ENCODE measurements at regions not wholly inside any gene's neighbourhood (a gene's known extent, or its start where the extent isn't known, plus 50 kb on each side); places are given as distances from the start of the nearest gene placed in this dataset.

GRCh38 chr17:77086433-77087010 is 54.2 kb upstream of the SEC14L1 start:
- Histone ChIP-seq H3K79me2 (ENCODE audit: low read length) (peaks cover 38% of the 10 kb centered on the region), H3K9me2 (replicated peaks; ENCODE audit: low read length) (no peaks in the 10 kb centered on the region), H3K9ac (ENCODE audit: low read length) (peak overlapping the region; percentile 29; the same call in 1 of the 2 replicates), H2AFZ (ENCODE audit: low read length) (peak overlapping the region; percentile 83), H3K36me3 (ENCODE audit: low read depth, low read length) (peaks cover 13% of the 10 kb centered on the region; the same call in 1 of the 2 replicates), H3K27ac (ENCODE audit: low read length) (no peak overlapping the region), H4K20me1 (ENCODE audit: low read length) (no peaks in the 10 kb centered on the region), H3F3A (ENCODE audit: low read length, unreplicated experiment) (no peaks in the 10 kb centered on the region), H3K27me3 (ENCODE audit: low read length) (no peaks in the 10 kb centered on the region), H3K9me3 (ENCODE audit: low read length) (no peaks in the 10 kb centered on the region), H3K4me3 (ENCODE audit: low read length) (peak overlapping the region; percentile 43; the same call in 1 of the 2 replicates), H3K4me2 (ENCODE audit: low read length) (peak overlapping the region; percentile 79), H3K4me1 (ENCODE audit: insufficient read depth, low read length) (peaks cover 25% of the 10 kb centered on the region)
- POLR2A ChIA-PET (ENCODE audit: unreplicated experiment) = interaction anchor here (0.6 kb wide), 1 partner anchor 35 kb away, joined by 3 read pairs; no protein-coding TSS in a partner anchor
- intact Hi-C loops (cut with micrococcal nuclease) = loop anchor here (1.0 to 5.0 kb wide), 3 partner anchors 54 to 161 kb away; partner anchors contain the start of gene SEC14L1
- BruUV-seq (replicated peaks) = no TSS peak
- CTCF ChIA-PET = interaction anchor here (0.6 to 0.7 kb wide), 2 partner anchors 34 to 1686 kb away, joined by 5 to 6 read pairs; no protein-coding TSS in a partner anchor
- ATAC-seq (peak; percentile 74), DNase-seq (peak; percentile 98)
- TF ChIP-seq, protein P1, sequence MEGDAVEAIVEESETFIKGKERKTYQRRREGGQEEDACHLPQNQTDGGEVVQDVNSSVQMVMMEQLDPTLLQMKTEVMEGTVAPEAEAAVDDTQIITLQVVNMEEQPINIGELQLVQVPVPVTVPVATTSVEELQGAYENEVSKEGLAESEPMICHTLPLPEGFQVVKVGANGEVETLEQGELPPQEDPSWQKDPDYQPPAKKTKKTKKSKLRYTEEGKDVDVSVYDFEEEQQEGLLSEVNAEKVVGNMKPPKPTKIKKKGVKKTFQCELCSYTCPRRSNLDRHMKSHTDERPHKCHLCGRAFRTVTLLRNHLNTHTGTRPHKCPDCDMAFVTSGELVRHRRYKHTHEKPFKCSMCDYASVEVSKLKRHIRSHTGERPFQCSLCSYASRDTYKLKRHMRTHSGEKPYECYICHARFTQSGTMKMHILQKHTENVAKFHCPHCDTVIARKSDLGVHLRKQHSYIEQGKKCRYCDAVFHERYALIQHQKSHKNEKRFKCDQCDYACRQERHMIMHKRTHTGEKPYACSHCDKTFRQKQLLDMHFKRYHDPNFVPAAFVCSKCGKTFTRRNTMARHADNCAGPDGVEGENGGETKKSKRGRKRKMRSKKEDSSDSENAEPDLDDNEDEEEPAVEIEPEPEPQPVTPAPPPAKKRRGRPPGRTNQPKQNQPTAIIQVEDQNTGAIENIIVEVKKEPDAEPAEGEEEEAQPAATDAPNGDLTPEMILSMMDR (conservative IDR thresholded peaks at IDR 0.05; ENCODE audit: low read depth, low read length) = peak; percentile 97
- TF ChIP-seq EZH2phosphoT487 (IDR thresholded peaks at IDR 0.05; ENCODE audit: borderline replicate concordance, low read length) (no peak), EZH2 (IDR thresholded peaks at IDR 0.05; ENCODE audit: low read length, unreplicated experiment) (no peak)

- TF ChIP-seq, protein P1 (conservative IDR thresholded peaks at IDR 0.05; ENCODE audit: low read depth, low read length) = no peak
- TF ChIP-seq EZH2 (IDR thresholded peaks at IDR 0.05; ENCODE audit: low read length, unreplicated experiment) (no peak), EZH2phosphoT487 (IDR thresholded peaks at IDR 0.05; ENCODE audit: borderline replicate concordance, low read length) (no peak)
- Histone ChIP-seq H3K4me2 (ENCODE audit: low read length) (peak overlapping the region; percentile 85), H2AFZ (ENCODE audit: low read length) (peak overlapping the region; percentile 91), H3F3A (ENCODE audit: low read length, unreplicated experiment) (no peaks in the 10 kb centered on the region), H3K9ac (ENCODE audit: low read length) (peak overlapping the region; percentile 94), H3K9me3 (ENCODE audit: low read length) (no peaks in the 10 kb centered on the region), H3K4me3 (ENCODE audit: low read length) (peak overlapping the region; percentile 74), H3K27ac (ENCODE audit: low read length) (peak overlapping the region; percentile 73), H3K27me3 (ENCODE audit: low read length) (no peaks in the 10 kb centered on the region), H3K4me1 (ENCODE audit: insufficient read depth, low read length) (peaks cover 25% of the 10 kb centered on the region), H4K20me1 (ENCODE audit: low read length) (no peaks in the 10 kb centered on the region), H3K36me3 (ENCODE audit: low read depth, low read length) (peaks cover 21% of the 10 kb centered on the region), H3K79me2 (ENCODE audit: low read length) (peaks cover 49% of the 10 kb centered on the region), H3K9me2 (replicated peaks; ENCODE audit: low read length) (no peaks in the 10 kb centered on the region)
- ChIA-PET POLR2A (ENCODE audit: unreplicated experiment) (interaction anchor here (0.7 to 1.2 kb wide), 4 partner anchors 30 to 200 kb away, joined by 3 to 6 read pairs (median 4); no protein-coding TSS in a partner anchor), CTCF (interaction anchor here (0.5 to 2.4 kb wide), 10 partner anchors 17 to 960 kb away, joined by 3 to 14 read pairs (median 3); partner anchors contain the start of genes MGAT5B and SEC14L1)
- no peak for ATAC-seq
- BruUV-seq (replicated peaks) = TSS peak; percentile 80
- no peak for DNase-seq
- intact Hi-C loops (cut with micrococcal nuclease) = loop anchor here (1.0 to 5.0 kb wide), 4 partner anchors 37 to 167 kb away; partner anchors contain the start of gene SEC14L1
These were observed 52.9 kb upstream of the SEC14L1 start for GRCh38 chr17:77087650-77088454.

All from PC-3 (cell line).